NCI-H2107 (cell line): ENCODE measurements at regions not wholly inside any gene's neighbourhood (a gene's known extent, or its start where the extent isn't known, plus 50 kb on each side); places are given as distances from the start of the nearest gene placed in this dataset.

ENCODE experiments used
- DNase-seq: peaks from one replicate; lab custom pipeline; 2025; lab: John Stamatoyannopoulos, UW

DNA sequence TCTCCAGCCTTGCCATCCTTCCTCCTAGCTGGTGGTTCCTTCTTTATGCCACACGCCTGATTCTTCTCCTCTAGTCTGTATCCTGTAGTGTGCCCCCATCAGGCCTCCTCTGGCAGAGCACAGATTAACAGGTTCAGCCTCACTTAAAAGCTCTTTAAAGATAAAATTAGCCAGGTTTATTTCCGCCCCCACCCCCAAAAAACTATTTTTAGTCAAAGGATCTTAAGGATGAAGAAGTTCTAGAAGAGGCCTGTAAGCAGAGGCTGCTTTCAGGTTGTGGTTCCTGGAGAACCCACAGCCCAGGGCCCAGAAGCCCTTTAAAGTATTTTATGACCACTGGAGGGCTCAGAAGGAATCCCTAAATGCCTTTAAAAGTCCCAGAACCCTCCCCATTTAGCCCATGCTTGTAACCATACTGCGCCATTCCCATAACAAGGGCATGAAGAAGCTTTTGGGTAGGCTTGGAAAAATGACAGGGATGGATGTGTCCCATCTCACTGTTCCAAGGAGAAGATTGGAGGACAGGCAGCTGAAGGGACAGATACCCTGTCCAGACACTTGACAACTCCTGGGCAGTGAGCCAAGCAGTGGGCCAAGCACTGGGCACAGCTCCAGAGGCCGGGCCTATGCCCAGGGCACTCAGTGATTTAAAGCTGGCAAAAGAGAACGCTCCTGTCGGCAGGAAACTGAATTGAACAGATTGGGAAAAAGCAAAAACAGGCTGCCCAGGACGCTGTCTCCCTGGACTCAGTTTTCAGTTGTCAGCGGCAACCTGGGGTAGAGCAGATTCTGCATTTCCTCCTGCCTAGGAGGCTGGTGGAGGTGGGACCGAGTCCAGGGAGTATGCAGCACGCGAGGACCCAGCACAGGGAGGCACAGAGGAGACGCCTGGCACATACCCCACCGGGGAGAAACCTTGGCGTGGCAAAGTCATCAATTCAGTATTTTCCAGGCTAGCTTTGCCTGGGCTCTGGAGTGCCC, 106.3 kb upstream of the SSBP2 start:
- no peak for DNase-seq

DNA sequence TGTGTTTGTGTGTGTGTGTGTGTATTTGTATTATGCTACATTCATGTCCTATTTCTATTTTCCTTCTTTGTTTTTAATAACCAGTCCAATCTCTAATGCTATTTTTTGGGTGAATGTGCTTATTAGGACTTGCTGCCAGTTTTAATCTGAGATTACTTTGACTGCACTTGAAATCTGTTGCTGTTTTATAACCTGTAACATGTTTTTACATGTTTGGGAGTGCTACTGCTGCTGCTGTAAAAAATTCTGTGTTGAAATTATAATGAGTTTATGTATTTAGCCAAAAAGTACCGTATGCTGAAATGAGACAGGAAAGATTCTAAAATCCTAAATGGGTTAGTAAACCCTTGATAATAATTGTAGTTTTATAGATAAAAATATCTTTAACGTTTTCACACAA, 104.7 kb upstream of the SSBP2 start:
- no peak for DNase-seq

DNA sequence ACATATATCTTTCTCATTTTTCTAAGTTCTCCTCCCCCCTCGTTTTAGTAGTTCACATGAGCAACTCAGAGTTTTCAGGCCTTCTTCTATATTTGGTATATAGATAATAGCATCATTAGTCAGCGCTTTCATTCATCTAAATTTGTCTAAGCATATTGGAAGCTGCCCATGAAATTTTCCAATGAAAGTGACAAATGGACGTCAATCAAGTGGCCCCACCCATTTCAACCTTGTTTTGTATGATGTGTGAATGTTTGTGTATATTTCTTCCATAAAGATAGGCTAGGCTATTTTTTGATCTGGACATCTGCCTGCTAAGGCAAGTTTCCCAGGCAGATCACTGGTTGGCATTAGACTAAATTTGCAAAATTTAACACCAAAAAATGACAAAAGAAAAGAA, 104.0 kb upstream of the SSBP2 start:
- no peak for DNase-seq

DNA sequence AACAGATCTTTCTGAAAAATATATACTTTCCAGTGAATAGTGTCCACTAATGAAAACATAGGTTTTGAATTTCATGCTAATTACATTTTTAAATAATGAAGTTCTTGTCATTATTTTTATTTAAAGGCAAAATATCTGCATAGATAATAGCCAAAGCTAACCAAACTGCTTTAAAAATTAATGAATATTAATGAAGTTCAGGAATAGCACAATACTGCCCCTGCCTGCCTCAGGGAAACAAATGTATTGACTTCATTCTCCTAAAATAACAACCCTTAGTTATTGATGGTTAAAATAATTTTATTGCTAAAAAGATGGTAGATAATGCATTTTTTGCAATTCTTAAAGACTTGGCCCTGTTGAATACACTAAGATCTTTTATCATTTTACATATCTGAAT, 103.6 kb upstream of the SSBP2 start:
- DNase-seq, result no peak

DNA sequence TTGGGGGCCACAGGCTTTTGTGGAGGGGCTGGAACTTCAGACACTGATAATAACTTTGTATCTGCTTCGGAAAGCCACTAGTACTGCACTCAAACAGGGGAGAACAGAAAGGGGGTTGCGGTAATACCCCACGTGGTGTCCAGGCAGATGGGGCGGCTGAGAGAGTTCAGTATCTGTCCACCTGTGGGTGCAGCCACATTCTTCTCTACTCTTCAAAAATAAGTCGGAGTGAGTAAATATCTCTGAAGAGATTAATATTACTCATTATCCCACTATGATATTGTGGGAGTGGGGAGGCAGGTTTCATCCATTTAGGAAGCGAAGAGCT, 102.1 kb upstream of the SSBP2 start:
- DNase-seq, result no peak

DNA sequence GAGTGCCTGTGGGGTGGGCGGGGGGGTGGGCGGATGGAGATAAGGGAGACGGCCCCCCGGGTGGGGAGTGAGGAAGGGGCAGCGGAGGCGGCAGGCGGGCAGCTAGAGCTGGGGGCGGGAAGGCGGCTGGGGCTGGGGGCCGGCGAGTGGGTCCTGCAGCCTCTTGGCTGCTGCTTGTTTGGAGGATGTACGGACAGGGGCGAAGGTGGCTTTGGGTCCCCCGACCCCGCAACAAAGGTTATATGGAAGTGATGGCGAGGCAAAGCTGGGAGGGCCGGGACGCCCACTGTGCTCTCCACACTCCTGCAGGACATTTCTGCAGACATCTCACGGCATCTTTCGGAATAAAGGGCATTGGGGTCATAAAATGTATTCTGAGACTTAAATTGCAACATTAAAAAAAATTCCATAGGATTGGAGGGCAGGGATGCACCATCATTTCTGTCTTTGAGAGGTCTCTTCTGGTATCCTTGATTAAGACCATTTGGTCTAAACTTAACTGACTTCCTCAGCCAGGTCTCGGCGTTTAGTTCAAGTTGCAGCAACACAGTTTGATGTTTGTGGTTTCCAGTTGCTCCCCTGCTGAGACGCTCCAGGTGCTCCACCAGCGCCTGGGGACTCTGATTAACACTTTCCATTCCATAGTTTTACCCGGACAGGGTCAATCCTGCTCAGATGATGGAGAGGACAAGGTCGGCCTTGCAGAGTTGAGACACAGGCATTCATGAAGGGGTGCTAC, 101.6 kb upstream of the SSBP2 start:
- peak; percentile 43 for DNase-seq

DNA sequence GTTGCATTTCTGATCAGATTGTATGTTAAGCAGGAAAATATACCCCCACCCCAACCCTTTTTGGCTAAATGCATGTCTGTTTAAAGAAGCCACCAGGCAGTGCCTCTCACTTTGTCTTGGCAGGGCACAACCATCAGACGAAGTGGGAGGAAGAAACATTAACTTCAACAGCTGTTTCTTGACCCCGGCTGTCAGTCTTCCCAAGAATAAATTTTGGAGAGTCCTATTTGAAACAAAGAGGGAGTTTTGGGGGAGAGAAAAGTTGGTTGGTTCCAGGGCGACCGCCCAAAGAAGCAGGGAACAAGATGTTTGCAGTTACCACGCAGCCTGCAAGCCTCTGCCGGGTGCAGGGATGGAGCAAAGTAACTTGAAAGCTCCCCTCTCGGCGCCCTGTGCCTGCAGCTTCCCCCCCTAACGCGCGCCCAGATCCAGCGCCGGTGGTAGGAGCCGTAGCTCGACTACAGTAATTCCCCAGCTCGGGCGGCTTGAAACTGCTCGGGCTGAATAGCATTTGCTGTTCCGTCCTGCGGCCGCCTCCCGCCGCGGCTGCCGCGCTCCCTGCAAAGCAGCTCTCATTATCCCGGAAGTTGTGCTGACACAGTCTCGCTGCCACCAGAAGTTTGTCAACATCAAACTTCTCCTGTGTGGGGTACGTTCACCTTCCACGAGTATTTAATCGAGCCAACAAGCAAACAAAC, 100.7 kb upstream of the SSBP2 start:
- peak; percentile 80 for DNase-seq

DNA sequence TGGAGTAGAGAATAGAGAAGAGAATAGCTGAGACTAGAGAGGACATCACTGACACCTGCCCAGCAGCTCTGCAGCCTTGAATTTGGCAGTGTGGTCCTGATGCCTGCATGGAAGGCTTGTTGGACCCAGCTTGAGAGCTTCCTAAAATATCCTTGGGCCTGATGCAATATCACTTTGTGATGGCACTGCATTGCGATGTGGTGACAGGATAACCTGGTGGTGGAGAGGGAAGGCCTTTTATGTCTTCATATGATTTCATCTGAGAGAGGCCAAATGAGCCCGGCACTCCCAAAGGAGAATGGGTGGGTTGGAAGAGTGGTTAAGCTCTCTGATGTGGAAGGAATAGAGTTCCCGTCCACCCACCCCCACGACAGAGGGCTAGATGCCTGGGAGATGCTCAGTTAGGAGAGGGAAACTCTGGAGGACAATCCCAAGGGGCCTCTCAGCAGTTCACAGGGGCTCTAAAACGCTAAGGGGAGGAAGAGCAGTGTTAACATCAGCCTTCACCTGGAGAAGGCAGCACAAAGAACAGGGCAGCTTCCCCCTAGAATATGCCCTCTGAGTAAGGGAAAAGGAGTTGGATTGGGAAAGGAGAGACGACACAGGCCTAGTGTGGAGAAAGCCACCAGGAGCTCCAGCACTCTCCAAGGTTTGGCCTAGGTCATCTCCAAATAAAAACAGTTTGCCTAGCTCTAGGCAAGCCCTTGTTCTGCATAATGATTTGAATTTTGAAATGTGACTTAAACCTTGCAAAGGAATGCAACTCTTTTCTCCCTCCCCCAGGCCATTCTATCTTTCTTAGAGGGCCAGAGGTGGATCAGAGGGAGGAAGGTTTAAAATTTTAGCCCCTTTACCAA, 99.8 kb upstream of the SSBP2 start:
- DNase-seq, result no peak

DNA sequence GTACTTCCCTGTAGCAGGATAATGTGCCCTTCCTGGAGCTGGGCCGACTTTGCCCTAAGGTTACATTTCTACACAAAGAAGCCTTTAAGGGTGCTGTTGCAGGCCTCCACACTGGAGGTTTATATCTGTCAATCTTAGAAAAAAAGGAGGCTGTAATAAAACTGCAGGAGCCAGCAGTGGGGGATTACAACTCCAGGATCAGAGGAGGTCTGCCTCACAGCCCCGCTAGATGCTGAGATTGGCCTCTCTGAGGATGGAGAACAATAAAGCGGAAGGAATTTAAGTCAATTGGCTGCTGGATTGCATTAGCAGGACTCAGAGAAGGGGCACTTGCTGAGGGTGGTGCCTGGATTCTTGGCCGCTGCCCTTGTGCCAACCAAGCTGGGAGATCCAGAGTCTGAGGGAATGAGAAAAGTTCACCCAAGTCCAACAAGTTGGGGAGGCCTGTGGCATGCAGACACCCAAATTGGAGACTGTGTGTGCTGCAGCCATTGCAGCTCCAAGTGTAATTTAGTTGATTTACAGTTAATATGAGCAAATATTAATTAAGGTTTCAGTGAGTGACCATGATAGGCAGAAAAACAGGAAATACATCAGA, 99.0 kb upstream of the SSBP2 start:
- DNase-seq, result no peak

DNA sequence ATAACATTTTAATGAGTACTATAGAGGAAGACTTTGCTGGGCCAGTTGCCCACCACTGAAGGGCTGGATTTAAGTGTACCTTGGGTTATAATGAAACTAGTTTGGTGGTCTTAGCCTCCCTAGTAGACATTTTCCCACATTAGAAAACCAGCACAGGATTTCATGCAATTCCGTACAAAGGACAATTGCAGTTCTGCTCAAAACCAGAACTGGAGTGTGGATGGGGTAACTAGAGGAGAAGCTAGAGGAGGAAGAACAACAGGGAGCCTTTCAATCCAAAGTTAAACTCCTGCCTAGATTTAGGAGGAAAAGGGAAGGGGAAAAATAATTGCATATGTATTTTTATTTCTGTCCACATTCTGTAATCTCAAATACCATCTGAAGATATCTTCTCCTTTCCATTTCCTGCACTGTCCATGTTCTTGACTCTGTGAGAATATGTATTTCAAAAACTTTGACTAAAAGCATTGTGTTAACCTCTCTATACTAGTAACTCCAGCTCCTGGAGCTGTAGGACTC, 97.5 kb upstream of the SSBP2 start:
- no peak for DNase-seq

DNA sequence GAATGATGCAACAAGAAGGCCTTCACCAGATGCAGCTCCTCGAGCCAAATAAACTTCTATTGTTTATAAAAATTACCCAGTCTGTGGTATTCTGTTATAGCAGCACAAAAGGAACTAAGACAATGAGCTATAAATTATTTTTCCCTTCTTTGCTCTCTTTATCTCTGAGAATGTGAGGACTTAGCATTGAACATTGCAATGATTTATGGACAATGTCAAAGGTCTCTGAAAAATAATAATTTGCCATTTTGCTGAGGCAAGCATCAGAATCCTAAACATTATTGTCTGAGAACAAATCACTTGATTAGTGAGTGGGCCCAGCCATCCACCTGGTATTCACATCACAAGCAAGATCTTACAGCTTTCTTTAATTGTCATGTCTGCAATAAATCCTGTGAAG, 95.4 kb upstream of the SSBP2 start:
- no peak for DNase-seq

DNA sequence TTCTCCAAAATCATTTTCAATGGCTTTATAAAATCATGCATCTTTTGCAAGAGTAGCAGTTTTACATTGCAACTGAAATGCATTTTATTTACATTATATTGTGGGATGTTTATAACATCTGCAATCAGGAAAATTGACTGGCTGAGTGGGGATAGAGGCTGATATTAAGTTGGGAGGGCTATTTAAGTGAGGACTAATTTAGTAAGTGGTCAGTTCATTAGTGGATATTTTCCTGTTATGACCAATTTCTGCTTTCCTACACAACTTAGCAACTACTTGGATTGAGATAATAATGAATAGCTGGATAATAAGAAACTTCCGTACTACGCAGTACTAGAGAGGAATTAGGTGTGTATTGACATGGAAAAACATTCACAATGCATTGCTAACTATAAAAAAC, 92.9 kb upstream of the SSBP2 start:
- no peak for DNase-seq

DNA sequence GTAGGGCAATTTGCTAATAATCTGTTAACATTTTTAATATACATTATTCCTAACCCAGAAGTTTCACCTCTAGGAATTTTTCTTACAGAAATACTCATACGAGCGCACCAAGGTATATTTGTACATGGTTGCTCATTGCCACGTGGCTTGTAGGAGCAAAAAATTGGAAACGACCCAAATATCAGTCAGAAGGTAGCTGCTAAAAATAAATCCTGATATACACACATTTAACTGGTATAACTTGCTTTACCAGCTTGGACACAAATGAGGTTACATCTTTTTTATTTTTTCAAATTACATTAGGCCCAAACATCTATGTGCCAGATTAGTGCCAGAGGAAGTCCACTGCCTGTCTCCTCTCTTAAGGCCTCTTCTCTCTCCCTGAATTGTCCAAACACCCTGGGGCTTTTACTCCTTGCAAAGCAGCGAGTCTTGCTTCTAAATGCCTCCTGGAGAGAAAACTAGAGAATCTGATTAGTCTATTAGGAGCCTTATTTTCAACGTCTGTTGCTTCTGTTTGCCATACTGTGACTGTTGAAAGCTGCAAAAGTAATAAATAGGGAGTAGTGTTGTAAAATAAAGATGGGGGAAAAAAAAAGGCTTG, 92.0 kb upstream of the SSBP2 start:
- no peak for DNase-seq

DNA sequence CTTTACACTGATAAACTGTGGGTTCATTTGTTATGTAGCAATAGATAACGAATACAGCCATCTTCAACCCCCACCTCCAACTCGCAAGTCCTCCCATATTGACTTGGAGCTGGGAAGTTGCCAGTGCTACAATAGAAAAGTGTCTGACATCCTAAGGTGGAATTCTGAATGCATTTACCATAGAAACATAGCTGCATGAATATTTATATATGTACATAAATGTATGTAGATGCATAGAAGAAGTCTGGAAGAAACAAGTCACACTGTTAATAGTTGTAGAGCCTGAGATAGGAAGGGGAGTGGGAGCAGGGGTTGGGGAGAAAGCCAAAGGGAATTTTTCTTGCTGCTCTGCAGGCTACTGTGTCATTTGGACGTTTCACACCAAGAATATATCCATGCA, 88.1 kb upstream of the SSBP2 start:
- no peak for DNase-seq

DNA sequence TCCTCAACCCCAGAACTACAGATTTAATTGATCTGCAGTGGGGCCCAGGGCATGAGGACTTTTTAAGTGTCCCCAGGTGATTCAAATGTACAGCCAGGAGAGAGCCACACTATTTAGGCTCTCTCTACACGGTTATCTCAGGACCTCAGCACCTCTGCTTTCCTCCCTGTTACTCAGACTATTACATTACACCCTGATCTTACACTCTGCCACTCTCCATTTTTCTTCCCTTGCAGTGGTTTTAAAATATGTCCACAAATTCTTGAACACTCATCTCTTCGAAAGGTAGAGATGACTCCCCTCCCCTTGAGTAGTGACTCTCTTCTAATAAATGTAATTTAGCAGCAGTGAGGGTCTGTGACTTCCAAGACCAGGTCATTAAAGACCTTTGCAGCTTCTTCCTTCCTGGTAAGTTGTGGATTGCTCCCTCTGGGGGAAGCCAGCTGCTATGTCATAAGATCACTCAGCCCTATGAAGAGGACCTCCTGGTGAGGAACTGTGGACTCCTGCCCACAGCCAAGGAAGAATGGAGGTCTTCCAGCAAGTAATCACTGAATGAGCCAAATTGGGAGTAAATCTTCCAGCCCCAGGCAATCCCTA, 87.5 kb upstream of the SSBP2 start:
- DNase-seq, result no peak

DNA sequence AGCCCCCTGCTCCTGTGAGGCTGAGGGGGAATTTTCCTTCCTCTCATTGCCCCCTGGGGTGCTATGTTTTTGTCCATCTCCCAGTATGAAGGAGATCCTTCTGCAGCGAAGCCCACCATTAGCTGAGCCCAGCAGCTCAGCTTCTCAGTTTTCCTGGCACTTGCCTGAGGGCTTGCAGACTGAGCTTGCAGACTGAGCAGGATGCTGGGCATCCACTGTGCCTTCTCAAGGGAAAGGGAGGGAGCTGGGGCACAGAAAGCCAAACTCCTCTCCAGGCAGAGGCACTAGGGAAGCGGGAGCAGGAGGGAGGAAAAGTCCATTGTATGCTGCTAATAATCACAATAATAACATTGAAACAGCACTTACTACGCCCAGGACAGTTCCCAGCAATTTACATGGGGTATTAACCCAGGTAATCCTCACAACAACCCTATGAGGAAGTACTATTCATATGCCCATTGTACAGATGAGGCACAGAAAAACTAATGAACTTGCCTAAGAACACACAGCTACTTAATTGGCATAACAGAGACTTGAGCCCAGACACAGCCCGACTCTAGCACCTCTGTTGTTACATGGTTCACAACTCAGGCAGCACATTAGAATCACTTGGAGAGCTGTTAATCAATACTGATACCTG, 86.9 kb upstream of the SSBP2 start:
- DNase-seq, result no peak

DNA sequence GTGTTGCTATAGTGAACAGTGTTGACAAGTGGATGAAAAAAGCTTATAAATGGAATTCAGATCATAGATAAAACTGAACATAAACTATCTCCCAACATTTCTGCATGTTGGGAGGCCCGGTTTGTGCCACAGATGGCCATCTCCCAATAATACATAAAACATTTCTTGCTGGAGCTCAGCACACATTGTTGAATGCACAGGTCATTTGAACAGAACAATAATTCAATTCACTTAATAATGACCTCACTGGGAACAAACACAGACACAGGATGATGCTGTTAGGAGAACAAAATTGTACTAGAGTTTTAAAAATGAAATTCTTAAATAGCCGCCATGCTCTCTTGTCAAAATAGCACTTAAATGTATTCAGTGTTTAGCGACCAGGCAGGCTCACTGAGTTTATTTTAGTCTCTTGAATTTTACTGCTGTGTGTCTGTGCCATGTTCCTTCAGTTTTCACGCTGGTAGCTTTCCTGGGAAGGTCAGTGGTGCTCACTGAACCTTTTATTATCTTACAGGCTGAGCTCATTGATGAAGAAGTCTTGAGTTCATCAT, 85.0 kb upstream of the SSBP2 start:
- no peak for DNase-seq

DNA sequence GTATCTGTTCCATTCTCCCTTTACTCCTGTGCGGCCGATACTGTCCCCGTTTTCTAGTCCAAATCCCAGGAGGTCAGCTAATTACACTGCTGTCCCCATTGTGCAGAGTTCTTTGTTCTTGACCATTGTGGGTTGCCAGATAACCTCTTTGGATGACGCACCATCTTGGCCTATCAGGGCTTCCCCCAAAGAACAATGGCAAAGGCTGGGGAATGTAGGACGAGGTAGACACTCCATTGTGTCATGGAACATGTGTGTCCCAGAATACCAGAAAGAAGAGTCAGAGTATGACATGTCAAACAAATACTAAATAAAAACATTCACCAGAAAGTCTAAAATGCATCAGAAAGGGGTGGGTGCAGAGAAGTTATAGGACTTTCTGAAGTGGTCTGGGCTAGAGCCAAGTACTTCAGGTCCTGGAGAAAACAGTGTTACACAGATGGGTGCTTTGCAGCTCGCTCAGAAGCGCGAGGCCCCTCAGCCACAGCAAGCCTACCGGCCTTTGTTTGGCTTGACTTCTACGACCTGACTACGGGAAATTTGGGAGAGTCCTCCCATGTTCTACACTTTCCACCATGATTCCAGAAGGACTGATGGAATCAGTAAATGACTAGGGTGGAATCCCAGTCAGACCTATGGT, 83.2 kb upstream of the SSBP2 start:
- DNase-seq, result no peak

DNA sequence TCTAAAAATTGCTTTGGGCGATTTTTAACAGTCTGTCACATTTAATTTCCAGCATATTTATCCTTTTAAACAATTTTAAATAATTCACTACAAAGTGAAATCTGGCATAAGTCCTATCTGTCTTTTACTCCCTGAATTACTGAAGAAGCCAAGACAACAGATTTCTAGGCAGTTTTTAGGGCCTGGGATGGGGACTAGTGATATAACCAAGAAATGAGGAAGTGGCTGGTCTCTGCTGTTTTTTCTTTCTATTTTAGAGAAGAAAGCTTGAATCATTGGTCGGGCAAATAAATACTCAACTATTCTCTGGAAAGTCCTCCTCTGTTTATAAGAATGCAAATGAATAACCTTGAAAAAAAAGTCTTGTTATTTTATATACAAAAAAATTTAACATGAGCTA, 79.7 kb upstream of the SSBP2 start:
- no peak for DNase-seq
